K562 (cell line): ENCODE measurements at regions not wholly inside any gene's neighbourhood (a gene's known extent, or its start where the extent isn't known, plus 50 kb on each side); places are given as distances from the start of the nearest gene placed in this dataset.

Experiments used
- ZNF589 ChIP-seq: fragments of 200-800 bp; sonication (Bioruptor generic); IDR thresholded peaks from 2 replicates; pipeline ENCODE4 v1.6.1; 2016; ENCODE audit warnings: low read depth, missing genetic modification characterization, missing compliant biosample characterization
- TF ChIP-seq, protein P1 (sequence below): sonication (generic); formaldehyde crosslinking; IDR thresholded peaks from 2 replicates; pipeline ENCODE4 v1.9.0; 2022; ENCODE audit warnings: mild to moderate bottlenecking, missing genetic modification reagents

DNA sequence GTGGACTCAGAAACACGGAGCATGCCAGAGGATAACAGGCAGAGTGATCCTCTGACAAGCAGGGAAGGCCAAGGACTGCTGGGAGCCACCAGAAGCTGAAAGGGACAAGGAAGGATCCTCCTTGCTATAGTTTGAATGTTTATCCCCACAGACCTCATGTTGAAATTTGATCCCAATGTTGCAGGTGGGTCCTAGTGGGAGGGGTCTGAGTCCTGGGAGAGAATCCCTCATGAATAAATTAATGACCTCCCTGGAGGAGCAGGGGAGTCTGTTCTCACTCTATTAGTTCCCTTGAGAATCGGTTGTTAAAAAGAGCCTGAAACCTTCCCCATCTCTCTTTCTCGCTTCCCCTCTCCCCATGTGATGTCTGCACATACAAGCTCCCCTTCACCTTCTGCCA, 124.4 kb downstream of the FBXO15 start:
- no peak for TF ChIP-seq ZNF589 (CRISPR knock-in tag)
- TF ChIP-seq, protein P1, sequence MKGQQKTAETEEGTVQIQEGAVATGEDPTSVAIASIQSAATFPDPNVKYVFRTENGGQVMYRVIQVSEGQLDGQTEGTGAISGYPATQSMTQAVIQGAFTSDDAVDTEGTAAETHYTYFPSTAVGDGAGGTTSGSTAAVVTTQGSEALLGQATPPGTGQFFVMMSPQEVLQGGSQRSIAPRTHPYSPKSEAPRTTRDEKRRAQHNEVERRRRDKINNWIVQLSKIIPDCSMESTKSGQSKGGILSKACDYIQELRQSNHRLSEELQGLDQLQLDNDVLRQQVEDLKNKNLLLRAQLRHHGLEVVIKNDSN (CRISPR knock-in tag): no peak
